HG02973 (cell line): ENCODE measurements at regions not wholly inside any gene's neighbourhood (a gene's known extent, or its start where the extent isn't known, plus 50 kb on each side); places are given as distances from the start of the nearest gene placed in this dataset.
"Not testable (repeated sequence)": the region's sequence is repeated elsewhere in the genome, so short reads cannot be mapped to it uniquely, and the experiment has no call there.

Experiments
- ATAC-seq: cut with Tn5 transposase; IDR thresholded peaks from one replicate; pipeline ENCODE4 v1.9.1; 2021; ENCODE audit warnings: moderate library complexity; ENCODE audit not compliant: unreplicated experiment

DNA sequence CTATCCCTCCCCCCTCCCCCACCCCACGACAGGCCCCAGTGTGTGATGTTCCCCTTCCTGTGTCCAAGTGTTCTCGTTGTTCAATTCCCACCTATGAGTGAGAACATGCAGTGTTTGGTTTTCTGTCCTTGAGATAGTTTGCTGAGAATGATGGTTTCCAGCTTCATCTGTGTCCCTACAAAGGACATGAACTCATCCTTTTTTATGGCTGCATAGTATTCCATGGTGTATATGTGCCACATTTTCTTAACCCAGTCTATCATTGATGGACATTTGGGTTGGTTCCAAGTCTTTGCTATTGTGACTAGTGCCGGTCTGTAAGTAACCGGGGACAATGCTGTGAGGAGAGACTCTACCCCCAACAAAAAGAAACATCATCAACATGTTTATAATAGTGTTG lies 217.2 kb downstream of the SEC23IP start:
- ATAC-seq, result not testable (repeated sequence)

- no peak for ATAC-seq
Measured at GRCh38 chr10:120110196-120110595, 217.7 kb downstream of the SEC23IP start.

DNA sequence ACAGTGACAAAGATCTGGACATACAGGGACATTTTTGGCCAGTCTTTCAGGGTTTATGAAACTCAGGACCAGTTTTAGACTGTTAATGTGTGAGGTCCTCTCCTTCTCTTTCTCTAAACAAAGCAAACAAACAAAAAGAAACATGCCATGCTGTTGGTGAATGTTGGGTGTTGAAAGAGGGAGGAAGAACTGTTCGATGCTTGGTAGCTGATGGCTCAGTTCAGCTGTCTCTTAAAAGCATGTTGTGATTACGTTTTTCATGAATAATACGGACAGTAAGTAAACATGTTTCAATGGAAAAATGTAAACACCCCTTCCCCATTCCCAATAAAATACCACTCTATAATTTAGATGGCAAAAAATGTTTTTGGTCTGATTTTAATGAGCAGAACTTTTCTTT lies 219.1 kb downstream of the SEC23IP start:
- no peak for ATAC-seq

DNA sequence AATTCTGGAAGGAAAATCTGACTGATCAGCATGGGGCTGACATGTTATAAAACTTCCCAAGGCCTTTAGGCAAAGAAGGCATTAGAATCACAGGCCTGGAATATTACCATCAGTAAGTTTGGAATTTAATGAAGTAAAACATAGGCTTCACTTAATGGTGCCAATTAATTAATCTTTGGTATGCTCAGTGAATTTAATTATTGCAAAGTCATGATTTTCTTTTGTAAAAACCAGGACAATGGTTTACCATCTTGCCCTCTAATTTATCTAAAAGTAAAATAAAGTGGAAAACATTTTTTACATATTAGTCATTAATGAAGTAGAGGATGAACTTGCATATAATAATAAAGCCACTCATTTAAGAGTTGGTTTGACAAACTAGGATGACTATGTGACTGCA lies 220.3 kb downstream of the SEC23IP start:
- ATAC-seq, result no peak

DNA sequence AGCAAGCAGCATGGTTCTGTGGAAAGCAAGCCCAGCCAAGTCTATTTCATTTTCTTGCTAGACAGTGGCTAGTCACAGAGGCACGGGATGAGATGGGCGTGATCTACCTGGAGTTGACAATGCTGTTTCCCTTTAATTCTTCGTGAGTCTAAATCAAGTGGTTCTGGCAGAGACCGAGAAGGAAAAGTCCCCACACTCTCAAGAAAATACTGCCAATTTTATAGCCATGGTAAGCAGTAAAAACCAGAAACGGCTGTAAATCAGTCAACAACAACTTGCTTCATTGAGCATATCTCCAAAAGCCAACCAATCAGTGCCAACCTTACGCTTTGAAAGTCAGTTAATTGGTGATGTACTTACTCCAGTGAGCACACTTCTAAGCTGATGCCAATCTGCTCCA lies 223.4 kb downstream of the SEC23IP start:
- no peak for ATAC-seq

- ATAC-seq, result no peak
Measured at GRCh38 chr10:120121768-120122167, 229.2 kb downstream of the SEC23IP start.

DNA sequence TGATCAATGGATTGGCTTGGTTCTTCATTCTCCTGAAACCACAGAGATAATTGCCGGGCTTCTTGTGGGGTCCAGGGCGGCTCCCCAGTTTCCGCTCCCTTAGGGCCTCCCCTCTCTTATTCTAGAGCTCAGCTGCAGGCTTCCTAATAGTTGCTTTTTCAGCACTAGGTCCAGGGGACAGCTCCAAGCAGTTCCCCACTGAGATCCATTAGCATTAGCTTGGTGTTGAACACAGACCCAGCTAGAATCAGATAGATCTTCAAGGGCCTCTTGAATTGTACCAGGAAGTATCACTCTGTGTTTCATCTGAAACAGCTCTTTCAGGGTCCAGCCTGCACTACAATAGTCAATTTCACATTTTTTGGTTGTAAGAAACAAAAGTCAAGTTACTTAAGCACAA lies 238.7 kb downstream of the SEC23IP start:
- ATAC-seq, result no peak

DNA sequence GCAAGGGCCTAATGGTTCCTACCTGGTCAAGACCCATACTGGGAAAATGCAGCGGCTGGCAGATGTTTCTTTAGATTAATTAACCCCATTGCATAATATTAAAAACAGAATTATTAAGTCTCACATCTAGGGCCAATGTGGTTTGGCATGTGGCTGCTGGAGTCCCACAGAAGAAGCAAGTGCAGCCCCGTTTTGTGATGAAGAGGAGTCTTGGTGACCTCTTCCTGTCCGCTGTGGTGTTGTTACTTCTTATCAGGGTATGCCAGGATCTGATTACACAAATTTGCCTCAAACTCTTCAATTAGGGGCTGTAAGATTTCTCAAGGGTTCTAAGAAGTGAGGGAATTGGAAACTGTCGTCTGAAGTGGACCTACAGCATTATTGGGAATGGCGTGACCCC lies 240.3 kb downstream of the SEC23IP start:
- no peak for ATAC-seq

GRCh38 chr10:120138689-120139088 lies 246.2 kb downstream of the SEC23IP start:
- no peak for ATAC-seq

GRCh38 chr10:120145107-120145506 lies 252.6 kb downstream of the SEC23IP start:
- ATAC-seq, result no peak

DNA sequence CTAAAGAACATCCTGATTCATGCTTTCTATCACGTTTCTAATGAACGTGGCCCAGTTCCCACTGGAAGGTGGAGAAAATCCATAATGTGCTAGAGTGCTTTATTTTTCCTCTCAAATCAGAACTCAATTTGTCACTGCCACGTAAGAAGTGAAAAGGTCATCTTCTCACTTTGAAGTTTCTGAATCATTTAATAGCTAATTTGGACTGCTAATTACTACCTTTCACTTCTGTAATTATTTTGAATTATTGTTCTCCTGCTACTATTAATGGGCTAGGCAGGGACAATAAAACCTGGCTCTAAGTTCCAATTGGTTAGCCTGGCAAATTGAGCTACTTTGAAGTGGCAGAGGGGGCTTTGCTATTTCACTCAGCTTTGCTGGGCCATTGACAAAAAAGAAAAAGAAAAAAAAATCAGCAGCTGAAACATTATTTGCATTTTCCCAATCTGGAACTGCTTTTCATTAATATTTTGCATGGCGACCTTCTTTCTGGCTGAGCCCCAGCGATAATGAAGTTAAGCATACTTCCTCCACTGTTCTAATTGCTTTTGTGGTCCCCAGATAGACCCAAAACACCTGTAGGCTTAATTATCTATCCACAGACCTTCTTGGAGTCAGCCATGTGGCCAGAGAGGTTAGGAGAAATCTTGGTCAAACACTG lies 264.2 kb downstream of the SEC23IP start:
- ATAC-seq, result no peak

DNA sequence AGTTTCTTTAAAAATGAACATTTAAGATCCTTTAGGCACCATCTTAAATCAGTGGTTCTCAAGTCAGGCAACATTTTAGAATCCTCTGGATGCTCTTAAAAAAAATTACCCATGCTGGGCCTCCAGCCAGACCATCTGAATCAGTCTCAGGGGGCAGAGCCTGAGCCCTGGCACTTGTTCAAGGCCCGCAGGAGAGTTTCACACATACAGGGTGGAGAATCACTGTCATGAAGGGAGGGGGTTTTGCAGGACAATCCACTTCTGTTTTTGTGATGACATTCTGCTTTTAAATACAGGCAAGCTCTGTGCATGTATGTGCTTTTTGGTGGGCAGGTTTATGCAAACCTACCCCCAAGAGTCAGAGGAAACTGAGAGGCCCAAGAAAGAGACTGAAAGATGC lies 268.6 kb downstream of the SEC23IP start:
- ATAC-seq, result no peak

DNA sequence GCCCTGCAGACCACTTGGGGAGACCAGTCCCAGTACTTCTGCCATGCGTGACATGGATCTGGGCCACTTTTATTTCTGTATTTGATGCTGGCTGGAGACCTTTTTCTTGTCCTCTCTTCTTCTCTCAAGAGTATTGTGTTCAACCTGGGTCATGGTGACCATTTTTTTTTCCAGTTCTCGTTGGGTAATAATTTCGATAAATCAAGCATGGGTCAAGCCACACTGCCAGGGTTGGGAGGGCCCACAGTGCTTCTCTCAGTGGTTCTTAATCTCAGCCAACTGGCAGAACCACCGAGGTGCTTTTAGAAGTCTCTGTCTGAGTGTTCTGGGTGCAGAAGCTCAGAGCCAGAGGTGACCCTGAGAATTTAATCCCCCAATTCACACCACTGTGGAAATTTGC lies 269.9 kb downstream of the SEC23IP start:
- ATAC-seq, result no peak

DNA sequence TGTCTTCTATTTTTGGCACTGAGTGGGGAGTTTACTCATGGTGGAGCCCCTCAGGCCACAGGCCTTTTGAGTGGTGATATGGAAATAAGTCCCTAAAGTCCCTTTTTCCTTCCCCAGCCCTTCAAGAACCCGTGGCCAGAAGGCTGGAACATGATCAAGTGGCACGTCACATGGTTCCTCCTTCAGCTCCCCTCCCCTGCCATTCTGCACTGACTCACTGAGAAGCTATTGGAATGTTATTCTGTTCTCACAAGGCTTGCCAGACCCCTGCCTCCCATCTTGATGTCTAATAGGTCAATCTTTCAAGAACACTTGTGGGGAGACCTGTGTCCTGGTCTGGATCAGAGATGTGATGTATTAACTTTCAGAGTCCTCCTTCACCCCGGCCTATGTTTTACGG lies 279.8 kb downstream of the SEC23IP start:
- no peak for ATAC-seq

DNA sequence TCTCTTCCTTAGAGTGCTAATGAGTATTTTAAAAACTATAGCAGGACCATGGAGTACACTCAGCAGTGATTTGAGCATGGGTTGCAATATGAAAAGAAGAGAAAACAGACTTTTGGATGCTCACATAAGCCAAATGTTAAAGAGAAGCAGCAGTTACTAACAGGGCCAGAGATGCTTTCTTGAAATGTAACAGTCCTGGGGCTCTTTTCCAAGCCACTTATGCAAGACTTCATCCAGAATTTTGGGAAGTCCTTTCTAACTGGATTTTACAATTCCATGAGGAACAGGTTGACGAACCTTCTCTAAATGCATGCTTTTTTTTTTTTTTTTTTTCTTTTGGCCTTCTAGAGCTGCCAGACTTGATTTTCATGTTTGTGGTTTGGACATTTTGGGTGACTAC lies 282.0 kb downstream of the SEC23IP start:
- no peak for ATAC-seq

DNA sequence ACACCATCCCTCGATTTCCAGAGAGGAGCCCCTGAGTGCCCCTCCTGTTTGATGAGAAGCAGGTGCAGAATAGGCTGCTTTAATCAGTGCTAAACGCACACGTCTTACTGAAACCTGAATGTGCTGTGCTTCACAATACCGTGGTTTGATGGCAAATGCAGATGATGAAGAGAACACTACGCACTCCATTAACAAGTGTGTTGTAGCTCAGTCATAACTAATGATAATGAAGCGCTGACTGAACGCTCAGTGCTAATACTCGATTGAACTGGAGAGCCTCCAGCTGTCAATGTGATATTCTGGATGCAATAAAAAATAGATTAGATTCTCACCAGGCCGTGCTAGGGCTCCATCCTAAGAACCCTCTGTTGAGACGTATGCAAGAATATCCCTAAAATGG lies 279.7 kb upstream of the PLPP4 start:
- no peak for ATAC-seq

DNA sequence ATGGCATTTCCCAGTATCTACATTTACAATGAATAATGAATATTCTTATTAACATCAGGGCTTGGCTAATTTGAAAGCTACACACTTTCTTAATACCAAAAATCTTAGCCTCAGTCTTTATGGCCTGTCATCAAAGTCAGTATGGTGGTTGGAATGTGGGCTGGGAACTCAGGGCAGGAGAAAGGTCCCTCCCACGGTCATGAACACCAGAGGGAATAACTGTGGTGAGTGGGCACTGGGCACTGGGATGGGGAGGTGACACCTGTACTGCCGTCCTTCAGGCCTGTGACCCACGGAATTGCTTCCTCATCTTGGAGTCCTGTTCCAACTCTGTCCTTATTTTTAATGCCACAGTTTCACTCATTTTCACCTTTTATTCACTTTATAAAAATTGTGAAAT lies 276.9 kb upstream of the PLPP4 start:
- ATAC-seq, result no peak

DNA sequence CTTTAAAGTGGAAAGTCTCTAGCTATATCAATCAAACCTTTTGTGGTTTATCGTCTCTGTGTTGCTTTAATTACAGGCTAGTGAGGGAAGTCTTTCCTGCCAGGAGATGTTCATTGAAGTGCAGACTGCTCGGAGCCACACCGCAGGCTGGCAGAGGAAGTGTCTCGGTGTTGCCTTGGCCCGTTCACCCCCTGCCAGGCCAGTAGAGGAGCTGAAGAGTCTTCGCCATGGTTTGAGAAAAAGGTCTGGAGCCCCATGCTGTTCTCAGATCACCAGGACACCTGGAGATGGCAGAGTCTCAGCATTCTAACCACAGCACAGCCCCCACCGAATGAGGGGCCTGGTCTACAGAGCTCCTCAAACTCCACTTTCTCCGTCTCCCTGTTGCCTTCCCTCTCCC lies 275.9 kb upstream of the PLPP4 start:
- ATAC-seq, result no peak

GRCh38 chr10:120182431-120182830 lies 274.6 kb upstream of the PLPP4 start:
- ATAC-seq, result no peak

GRCh38 chr10:120183546-120183945 lies 273.5 kb upstream of the PLPP4 start:
- ATAC-seq, result no peak

- ATAC-seq, result no peak
Measured at GRCh38 chr10:120184547-120185337, 272.3 kb upstream of the PLPP4 start.

GRCh38 chr10:120186506-120186905 lies 270.5 kb upstream of the PLPP4 start:
- no peak for ATAC-seq

DNA sequence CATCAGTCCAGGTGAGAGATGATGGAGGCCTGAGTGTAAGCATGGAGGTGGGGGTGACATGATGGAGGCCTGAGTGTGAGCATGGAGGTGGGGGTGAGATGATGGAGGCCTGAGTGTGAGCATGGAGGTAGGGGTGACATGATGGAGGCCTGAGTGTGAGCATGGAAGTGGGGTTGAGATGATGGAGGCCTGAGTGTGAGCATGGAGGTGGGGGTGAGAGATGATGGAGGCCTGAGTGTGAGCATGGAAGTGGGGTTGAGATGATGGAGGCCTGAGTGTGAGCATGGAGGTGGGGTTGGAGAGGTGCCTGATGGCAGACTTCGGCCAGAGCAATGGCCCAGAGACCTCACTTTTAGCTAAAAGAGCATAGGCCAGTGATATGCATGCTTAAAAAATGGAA lies 269.9 kb upstream of the PLPP4 start:
- ATAC-seq, result not testable (repeated sequence)
